ENCODE measurements at regions not wholly inside any gene's neighbourhood (a gene's known extent, or its start where the extent isn't known, plus 50 kb on each side); places are given as distances from the start of the nearest gene placed in this dataset.
"Not testable (repeated sequence)": the region's sequence is repeated elsewhere in the genome, so short reads cannot be mapped to it uniquely, and the experiment has no call there.

GRCh38 chr7:142654398-142654797 lies 94.9 kb upstream of the PRSS1 start:
- no peak overlapping the region for H3K27ac Mint-ChIP-seq (ENCODE audit: unreplicated experiment)
- peaks cover 2% of the 10 kb centered on the region for H3K9me3 Mint-ChIP-seq (ENCODE audit: unreplicated experiment)
- TF ChIP-seq CTCF (IDR thresholded peaks at IDR 0.05; ENCODE audit: partially characterized antibody, unreplicated experiment), result no peak
- H3K4me1 Mint-ChIP-seq (ENCODE audit: low read depth, unreplicated experiment), result peaks cover 3% of the 10 kb centered on the region
- H3K36me3 Mint-ChIP-seq (ENCODE audit: unreplicated experiment), result no peaks in the 10 kb centered on the region
- no peak overlapping the region for H3K4me3 Mint-ChIP-seq (ENCODE audit: unreplicated experiment)
- peaks cover 2% of the 10 kb centered on the region for H3K27me3 Mint-ChIP-seq (ENCODE audit: unreplicated experiment)
- DNase-seq, result no peak

GRCh38 chr7:142647749-142648148 lies 101.5 kb upstream of the PRSS1 start:
- Mint-ChIP-seq H3K36me3 (ENCODE audit: unreplicated experiment) (no peaks in the 10 kb centered on the region), H3K27ac (ENCODE audit: unreplicated experiment) (no peak overlapping the region), H3K4me1 (ENCODE audit: low read depth, unreplicated experiment) (peaks cover 4% of the 10 kb centered on the region), H3K27me3 (ENCODE audit: unreplicated experiment) (no peaks in the 10 kb centered on the region), H3K9me3 (ENCODE audit: unreplicated experiment) (peaks cover 2% of the 10 kb centered on the region), H3K4me3 (ENCODE audit: unreplicated experiment) (no peak overlapping the region)
- TF ChIP-seq CTCF (IDR thresholded peaks at IDR 0.05; ENCODE audit: partially characterized antibody, unreplicated experiment), result no peak
- DNase-seq, result no peak

- Mint-ChIP-seq H3K4me3 (ENCODE audit: unreplicated experiment) (no peak overlapping the region), H3K4me1 (ENCODE audit: low read depth, unreplicated experiment) (peaks cover 4% of the 10 kb centered on the region), H3K27ac (ENCODE audit: unreplicated experiment) (no peak overlapping the region), H3K9me3 (ENCODE audit: unreplicated experiment) (peaks cover 2% of the 10 kb centered on the region), H3K27me3 (ENCODE audit: unreplicated experiment) (no peaks in the 10 kb centered on the region), H3K36me3 (ENCODE audit: unreplicated experiment) (no peaks in the 10 kb centered on the region)
- no peak for TF ChIP-seq CTCF (IDR thresholded peaks at IDR 0.05; ENCODE audit: partially characterized antibody, unreplicated experiment)
- no peak for DNase-seq
Measured at GRCh38 chr7:142646386-142647140, 102.7 kb upstream of the PRSS1 start.

- Mint-ChIP-seq H3K4me3 (ENCODE audit: unreplicated experiment) (no peak overlapping the region), H3K27ac (ENCODE audit: unreplicated experiment) (no peak overlapping the region), H3K4me1 (ENCODE audit: low read depth, unreplicated experiment) (peaks cover 4% of the 10 kb centered on the region), H3K9me3 (ENCODE audit: unreplicated experiment) (no peaks in the 10 kb centered on the region), H3K36me3 (ENCODE audit: unreplicated experiment) (no peaks in the 10 kb centered on the region), H3K27me3 (ENCODE audit: unreplicated experiment) (no peaks in the 10 kb centered on the region)
- no peak for TF ChIP-seq CTCF (IDR thresholded peaks at IDR 0.05; ENCODE audit: partially characterized antibody, unreplicated experiment)
- DNase-seq, result no peak
Measured at GRCh38 chr7:142645777-142646176, 103.5 kb upstream of the PRSS1 start.

GRCh38 chr7:142642316-142642715 lies 107.0 kb upstream of the PRSS1 start:
- H3K4me1 Mint-ChIP-seq (ENCODE audit: low read depth, unreplicated experiment), result peaks cover 4% of the 10 kb centered on the region
- H3K9me3 Mint-ChIP-seq (ENCODE audit: unreplicated experiment), result no peaks in the 10 kb centered on the region
- TF ChIP-seq CTCF (IDR thresholded peaks at IDR 0.05; ENCODE audit: partially characterized antibody, unreplicated experiment), result no peak
- no peaks in the 10 kb centered on the region for H3K36me3 Mint-ChIP-seq (ENCODE audit: unreplicated experiment)
- no peak for DNase-seq
- no peaks in the 10 kb centered on the region for H3K27me3 Mint-ChIP-seq (ENCODE audit: unreplicated experiment)
- H3K4me3 Mint-ChIP-seq (ENCODE audit: unreplicated experiment), result no peak overlapping the region
- H3K27ac Mint-ChIP-seq (ENCODE audit: unreplicated experiment), result no peak overlapping the region

- not testable (repeated sequence) for H3K27me3 Mint-ChIP-seq (ENCODE audit: unreplicated experiment); H3K36me3 Mint-ChIP-seq (ENCODE audit: unreplicated experiment); H3K27ac Mint-ChIP-seq (ENCODE audit: unreplicated experiment); H3K9me3 Mint-ChIP-seq (ENCODE audit: unreplicated experiment); H3K4me1 Mint-ChIP-seq (ENCODE audit: low read depth, unreplicated experiment); DNase-seq; H3K4me3 Mint-ChIP-seq (ENCODE audit: unreplicated experiment)
Measured at GRCh38 chr7:142641252-142641651, 108.0 kb upstream of the PRSS1 start.
